ENCODE measurements at regions not wholly inside any gene's neighbourhood (a gene's known extent, or its start where the extent isn't known, plus 50 kb on each side); places are given as distances from the start of the nearest gene placed in this dataset.

GRCh38 chr7:41867639-41868280, 164.9 kb upstream of the INHBA start (continued):
- TF ChIP-seq ZBTB11 (CRISPR knock-in tag; IDR thresholded peaks at IDR 0.05) = no peak
- TF ChIP-seq CEBPZ (IDR thresholded peaks at IDR 0.05; ENCODE audit: low read depth, low read length) = no peak
- no peak for TF ChIP-seq ESRRA (IDR thresholded peaks at IDR 0.05; ENCODE audit: low read length)
- no peak for TF ChIP-seq USF1 (IDR thresholded peaks at IDR 0.05; ENCODE audit: borderline replicate concordance, extremely low read length, insufficient read depth, low read depth, low read length)
- no peak for TF ChIP-seq ZNF274 (IDR thresholded peaks at IDR 0.05; ENCODE audit: insufficient read depth, insufficient read length)
- TF ChIP-seq CUX1 (IDR thresholded peaks at IDR 0.05; ENCODE audit: insufficient replicate concordance, low read depth, low read length) = no peak
- no peak for TF ChIP-seq ZNF384 (IDR thresholded peaks at IDR 0.05; ENCODE audit: borderline replicate concordance, low read depth, low read length)
